Fibroblast of lung (primary cell): ENCODE measurements at regions not wholly inside any gene's neighbourhood (a gene's known extent, or its start where the extent isn't known, plus 50 kb on each side); places are given as distances from the start of the nearest gene placed in this dataset.

Experiments used
- CTCF ChIP-seq, 2 donors: IDR thresholded peaks in 1 of 2; conservative IDR thresholded peaks in 1 of 2; 1 replicate in 1 of 2; 2 replicates in 1 of 2; pipeline ENCODE4 v1.5.1; 2011 to 2012; ENCODE audit warnings: low read length in 2 of 2, control low read depth in 1 of 2, inconsistent platforms in 1 of 2, low read depth in 1 of 2, mild to moderate bottlenecking in 1 of 2
- EZH2 ChIP-seq: IDR thresholded peaks from 2 replicates; pipeline ENCODE4 v1.5.1; 2012; ENCODE audit warnings: low read length, control low read depth, mild to moderate bottlenecking; ENCODE audit errors: missing control alignments

- TF ChIP-seq EZH2 (no peak), CTCF (conservative IDR thresholded peaks at IDR 0.05 in 1 of 2, IDR thresholded peaks at IDR 0.05 in 1 of 2; ENCODE audit: low read depth in 1 of 2, low read length in 2 of 2) (no peak)
Measured at GRCh38 chr4:143281507-143282190, 55.0 kb upstream of the GAB1 start.
